ENCODE measurements at regions not wholly inside any gene's neighbourhood (a gene's known extent, or its start where the extent isn't known, plus 50 kb on each side); places are given as distances from the start of the nearest gene placed in this dataset.
A peak's percentile ranks its signal among the peaks of the same experiment; 100 is the strongest.

DNA sequence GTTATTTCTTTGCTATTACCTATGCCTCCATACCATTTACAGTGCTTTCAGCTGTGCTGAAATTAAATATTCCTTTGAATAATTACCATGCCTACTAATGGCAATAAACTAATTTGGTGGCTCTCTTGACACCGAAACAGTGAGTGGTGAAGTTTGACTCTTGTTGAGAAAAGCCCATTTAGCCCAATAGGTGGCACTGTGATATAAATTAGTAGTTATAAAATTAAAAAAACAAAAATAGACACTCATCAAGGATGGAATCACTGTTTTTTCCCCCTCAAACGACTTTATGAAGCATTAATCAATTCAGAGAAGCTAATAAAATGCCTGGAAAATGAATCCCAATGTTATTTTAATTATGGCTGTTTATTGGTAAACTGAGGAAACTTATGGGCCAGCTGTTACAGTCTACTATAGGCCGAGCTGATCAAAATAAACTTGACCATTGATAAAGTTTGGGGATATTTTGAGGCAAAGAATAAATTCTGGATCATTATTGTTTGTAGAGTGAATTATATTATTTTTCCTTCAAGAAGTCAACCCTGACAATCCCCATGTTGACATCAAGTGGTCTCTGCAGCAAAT, 339.6 kb downstream of the TRIB2 start:
- 34 to 37% methylated on average over 3 of the region's 3 CpGs for WGBS, 2 donors
- no peaks in the 10 kb centered on the region for H3K36me3 ChIP-seq
- H3K4me3 ChIP-seq, result no peak overlapping the region
- intact Hi-C loops (cut with DNase I), result no loop called here
- H3K27ac ChIP-seq, result no peak overlapping the region
- DNase-seq, result no peak
- no peak for FAIRE-seq
- no peaks in the 10 kb centered on the region for H3K4me1 ChIP-seq
- H3K9me3 ChIP-seq, result no peaks in the 10 kb centered on the region
- TF ChIP-seq, protein P1, sequence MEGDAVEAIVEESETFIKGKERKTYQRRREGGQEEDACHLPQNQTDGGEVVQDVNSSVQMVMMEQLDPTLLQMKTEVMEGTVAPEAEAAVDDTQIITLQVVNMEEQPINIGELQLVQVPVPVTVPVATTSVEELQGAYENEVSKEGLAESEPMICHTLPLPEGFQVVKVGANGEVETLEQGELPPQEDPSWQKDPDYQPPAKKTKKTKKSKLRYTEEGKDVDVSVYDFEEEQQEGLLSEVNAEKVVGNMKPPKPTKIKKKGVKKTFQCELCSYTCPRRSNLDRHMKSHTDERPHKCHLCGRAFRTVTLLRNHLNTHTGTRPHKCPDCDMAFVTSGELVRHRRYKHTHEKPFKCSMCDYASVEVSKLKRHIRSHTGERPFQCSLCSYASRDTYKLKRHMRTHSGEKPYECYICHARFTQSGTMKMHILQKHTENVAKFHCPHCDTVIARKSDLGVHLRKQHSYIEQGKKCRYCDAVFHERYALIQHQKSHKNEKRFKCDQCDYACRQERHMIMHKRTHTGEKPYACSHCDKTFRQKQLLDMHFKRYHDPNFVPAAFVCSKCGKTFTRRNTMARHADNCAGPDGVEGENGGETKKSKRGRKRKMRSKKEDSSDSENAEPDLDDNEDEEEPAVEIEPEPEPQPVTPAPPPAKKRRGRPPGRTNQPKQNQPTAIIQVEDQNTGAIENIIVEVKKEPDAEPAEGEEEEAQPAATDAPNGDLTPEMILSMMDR (IDR thresholded peaks at IDR 0.05), result no peak
- no peaks in the 10 kb centered on the region for H3K27me3 ChIP-seq
- peak in 3 of 4 donors; percentile 36 to 52 (median 40) for ATAC-seq

DNA sequence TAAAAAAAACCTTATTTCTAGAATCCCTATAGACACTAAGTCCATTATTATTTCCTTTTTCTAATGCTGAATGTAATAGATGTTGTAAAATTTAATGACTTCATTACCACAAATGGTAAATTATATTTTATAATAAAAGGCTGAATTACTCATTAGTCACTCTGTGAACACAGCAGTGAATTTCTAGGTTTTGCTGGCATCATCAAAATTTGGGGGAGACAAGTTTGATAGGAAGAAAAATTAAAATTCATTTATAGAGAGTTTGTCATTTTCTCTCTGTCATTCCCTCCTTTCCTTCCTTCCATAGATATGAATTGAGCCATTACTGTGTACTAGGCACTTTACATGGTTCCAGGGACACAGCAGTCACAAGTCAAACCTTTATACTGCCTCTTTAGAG, 340.9 kb downstream of the TRIB2 start:
- DNase-seq (no peak), FAIRE-seq (no peak), ATAC-seq (no peak)
- Histone ChIP-seq H3K27ac (no peak overlapping the region), H3K9me3 (no peaks in the 10 kb centered on the region), H3K27me3 (no peaks in the 10 kb centered on the region), H3K36me3 (no peaks in the 10 kb centered on the region), H3K4me1 (no peaks in the 10 kb centered on the region), H3K4me3 (no peak overlapping the region)
- intact Hi-C loops (cut with DNase I), result no loop called here
- TF ChIP-seq, protein P1 (IDR thresholded peaks at IDR 0.05), result no peak

DNA sequence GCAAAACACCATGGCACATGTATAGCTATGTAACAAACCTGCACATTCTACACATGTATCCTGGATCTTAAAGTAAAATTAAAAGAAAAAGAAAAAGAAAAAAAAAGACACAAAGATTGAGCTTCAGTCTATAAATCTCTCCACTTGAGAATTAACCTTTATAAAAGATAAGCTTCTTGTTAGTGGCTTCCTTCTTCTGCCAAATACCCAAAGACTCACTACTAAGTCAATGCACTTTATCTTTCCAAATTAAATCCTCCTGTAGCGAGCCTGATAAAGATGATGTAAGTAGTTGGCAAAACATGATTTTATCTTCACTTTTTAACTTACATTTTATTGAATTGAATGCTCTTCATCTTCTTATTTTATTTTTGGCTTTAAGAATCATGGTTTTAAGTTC, 349.9 kb downstream of the TRIB2 start:
- Histone ChIP-seq H3K9me3 (no peaks in the 10 kb centered on the region), H3K27me3 (no peaks in the 10 kb centered on the region), H3K4me3 (no peak overlapping the region), H3K4me1 (no peaks in the 10 kb centered on the region), H3K36me3 (no peaks in the 10 kb centered on the region), H3K27ac (no peak overlapping the region)
- DNase-seq, result no peak
- intact Hi-C loops (cut with DNase I), result no loop called here
- TF ChIP-seq, protein P1 (IDR thresholded peaks at IDR 0.05), result no peak
- 38 to 43% methylated on average over 1 of the region's 1 CpG for WGBS, 2 donors
- FAIRE-seq, result no peak
- no peak for ATAC-seq

DNA sequence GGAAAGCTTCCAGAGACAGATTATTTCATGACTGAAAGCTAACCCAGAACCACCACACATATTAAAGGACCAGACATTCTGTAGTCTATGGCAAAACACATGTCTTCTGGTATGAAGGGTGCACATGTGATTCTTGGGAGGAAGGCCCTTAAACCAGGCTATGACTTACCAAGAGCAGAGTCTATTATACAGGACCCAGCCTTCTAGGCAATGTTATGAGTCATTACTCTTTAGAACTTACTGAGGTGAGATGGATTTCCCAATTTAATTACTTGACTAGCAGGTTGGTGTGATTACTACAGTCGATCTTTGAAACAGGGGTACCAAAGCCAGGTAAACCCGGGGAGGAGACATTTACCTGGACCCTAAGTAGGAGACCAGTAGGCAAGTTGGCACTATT, 350.8 kb downstream of the TRIB2 start:
- Histone ChIP-seq H3K27me3 (no peaks in the 10 kb centered on the region), H3K36me3 (no peaks in the 10 kb centered on the region), H3K9me3 (no peaks in the 10 kb centered on the region), H3K4me3 (no peak overlapping the region), H3K4me1 (no peaks in the 10 kb centered on the region), H3K27ac (no peak overlapping the region)
- WGBS, 2 donors, result 82 to 91% methylated on average over 2 of the region's 2 CpGs
- DNase-seq (no peak), FAIRE-seq (no peak), ATAC-seq (no peak)
- intact Hi-C loops (cut with DNase I), result no loop called here
- TF ChIP-seq, protein P1 (IDR thresholded peaks at IDR 0.05), result no peak

DNA sequence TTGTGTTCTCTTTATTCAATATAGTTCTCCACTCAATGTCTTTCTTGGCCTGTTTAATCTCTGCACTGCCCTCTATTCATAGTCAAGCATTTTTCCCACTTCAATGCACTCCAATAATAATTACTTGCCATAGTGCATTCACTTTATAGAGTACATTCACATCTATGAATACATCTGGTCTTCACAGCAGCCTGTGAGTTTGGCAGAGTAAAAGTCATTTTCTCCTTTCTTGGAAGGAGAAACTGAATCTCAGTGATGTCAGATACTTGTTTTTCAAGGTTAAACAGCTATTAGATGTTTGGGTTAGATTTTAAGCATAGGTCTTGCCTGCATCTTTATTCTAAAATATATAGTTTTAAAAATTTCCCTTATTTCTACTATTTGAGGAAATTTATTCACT, 373.2 kb downstream of the TRIB2 start:
- Histone ChIP-seq H3K27ac (no peak overlapping the region), H3K4me1 (no peaks in the 10 kb centered on the region), H3K36me3 (no peaks in the 10 kb centered on the region), H3K9me3 (no peaks in the 10 kb centered on the region), H3K27me3 (no peaks in the 10 kb centered on the region), H3K4me3 (no peak overlapping the region)
- ATAC-seq (no peak), DNase-seq (no peak), FAIRE-seq (no peak)
- TF ChIP-seq, protein P1 (IDR thresholded peaks at IDR 0.05), result no peak
- intact Hi-C loops (cut with DNase I), result no loop called here

All from pancreas (tissue), 10 donors.